ENCODE measurements at regions not wholly inside any gene's neighbourhood (a gene's known extent, or its start where the extent isn't known, plus 50 kb on each side); places are given as distances from the start of the nearest gene placed in this dataset.

- Histone ChIP-seq H3K79me2 (ENCODE audit: control insufficient read depth, low read length) (no peaks in the 10 kb centered on the region), H3K4me2 (ENCODE audit: low read length) (no peak overlapping the region), H3K9me2 (replicated peaks; ENCODE audit: control insufficient read depth, low read length) (no peaks in the 10 kb centered on the region), H3F3A (ENCODE audit: control insufficient read depth, insufficient read depth) (no peaks in the 10 kb centered on the region), H3K36me3 (ENCODE audit: control insufficient read depth, low read length) (no peaks in the 10 kb centered on the region), H3K27ac (ENCODE audit: low read depth, low read length) (no peak overlapping the region), H3K4me3 (ENCODE audit: low read length) (no peak overlapping the region), H3K27me3 (ENCODE audit: control insufficient read depth, low read length) (no peaks in the 10 kb centered on the region), H4K20me1 (ENCODE audit: control insufficient read depth, insufficient read depth, low read depth, low read length) (no peaks in the 10 kb centered on the region), H3K4me1 (ENCODE audit: control insufficient read depth, low read length) (no peaks in the 10 kb centered on the region), H3K9me3 (ENCODE audit: control insufficient read depth, insufficient read depth, low read length) (no peaks in the 10 kb centered on the region)
- no peak for TF ChIP-seq EZH2phosphoT487 (IDR thresholded peaks at IDR 0.05; ENCODE audit: borderline replicate concordance, low read length)
- TF ChIP-seq CTCF (IDR thresholded peaks at IDR 0.05; ENCODE audit: low read depth, low read length, poor library complexity, severe bottlenecking): no peak
These were observed 98.3 kb upstream of the ESRRB start for GRCh38 chr14:76277586-76278130.

- no peaks in the 10 kb centered on the region for H4K20me1 ChIP-seq (ENCODE audit: control insufficient read depth, insufficient read depth, low read depth, low read length)
- H3K27me3 ChIP-seq (ENCODE audit: control insufficient read depth, low read length): peaks cover 7% of the 10 kb centered on the region
- no peaks in the 10 kb centered on the region for H3F3A ChIP-seq (ENCODE audit: control insufficient read depth, insufficient read depth)
- no peaks in the 10 kb centered on the region for H3K79me2 ChIP-seq (ENCODE audit: control insufficient read depth, low read length)
- TF ChIP-seq EZH2phosphoT487 (IDR thresholded peaks at IDR 0.05; ENCODE audit: borderline replicate concordance, low read length): no peak
- no peak for TF ChIP-seq CTCF (IDR thresholded peaks at IDR 0.05; ENCODE audit: low read depth, low read length, poor library complexity, severe bottlenecking)
- no peaks in the 10 kb centered on the region for H3K9me2 ChIP-seq (replicated peaks; ENCODE audit: control insufficient read depth, low read length)
- no peaks in the 10 kb centered on the region for H3K9me3 ChIP-seq (ENCODE audit: control insufficient read depth, insufficient read depth, low read length)
- H3K4me1 ChIP-seq (ENCODE audit: control insufficient read depth, low read length): no peaks in the 10 kb centered on the region
- H3K4me3 ChIP-seq (ENCODE audit: low read length): no peak overlapping the region
- no peak overlapping the region for H3K27ac ChIP-seq (ENCODE audit: low read depth, low read length)
- no peak overlapping the region for H3K4me2 ChIP-seq (ENCODE audit: low read length)
- no peaks in the 10 kb centered on the region for H3K36me3 ChIP-seq (ENCODE audit: control insufficient read depth, low read length)
These were observed 95.7 kb upstream of the ESRRB start for GRCh38 chr14:76280221-76280620.

- peaks cover 10% of the 10 kb centered on the region for H3K27me3 ChIP-seq (ENCODE audit: control insufficient read depth, low read length)
- no peaks in the 10 kb centered on the region for H3K36me3 ChIP-seq (ENCODE audit: control insufficient read depth, low read length)
- no peak overlapping the region for H3K27ac ChIP-seq (ENCODE audit: low read depth, low read length)
- H3K4me1 ChIP-seq (ENCODE audit: control insufficient read depth, low read length): no peaks in the 10 kb centered on the region
- TF ChIP-seq EZH2phosphoT487 (IDR thresholded peaks at IDR 0.05; ENCODE audit: borderline replicate concordance, low read length) (no peak), CTCF (IDR thresholded peaks at IDR 0.05; ENCODE audit: low read depth, low read length, poor library complexity, severe bottlenecking) (no peak)
- no peaks in the 10 kb centered on the region for H4K20me1 ChIP-seq (ENCODE audit: control insufficient read depth, insufficient read depth, low read depth, low read length)
- H3K79me2 ChIP-seq (ENCODE audit: control insufficient read depth, low read length): no peaks in the 10 kb centered on the region
- no peak overlapping the region for H3K4me3 ChIP-seq (ENCODE audit: low read length)
- H3F3A ChIP-seq (ENCODE audit: control insufficient read depth, insufficient read depth): no peaks in the 10 kb centered on the region
- no peak overlapping the region for H3K4me2 ChIP-seq (ENCODE audit: low read length)
- no peaks in the 10 kb centered on the region for H3K9me3 ChIP-seq (ENCODE audit: control insufficient read depth, insufficient read depth, low read length)
- no peaks in the 10 kb centered on the region for H3K9me2 ChIP-seq (replicated peaks; ENCODE audit: control insufficient read depth, low read length)
These were observed 93.4 kb upstream of the ESRRB start for GRCh38 chr14:76282581-76282980.
